H9 (cell line): ENCODE measurements at regions not wholly inside any gene's neighbourhood (a gene's known extent, or its start where the extent isn't known, plus 50 kb on each side); places are given as distances from the start of the nearest gene placed in this dataset.

ENCODE experiments used
- DNase-seq: peaks from one replicate; pipeline ENCODE4 v3.0.0-alpha.2; 2017
- H2AFZ ChIP-seq: one replicate; pipeline ENCODE4 v1.6.1; 2013; ENCODE audit warnings: mild to moderate bottlenecking, low read length, control low read depth, moderate library complexity
- H2AK5ac ChIP-seq: 2 replicates; pipeline ENCODE4 v1.6.1; 2013; ENCODE audit warnings: low read length, control low read depth, mixed read lengths; ENCODE audit not compliant: insufficient read length
- H2BK120ac ChIP-seq: one replicate; pipeline ENCODE4 v1.6.1; 2013; ENCODE audit warnings: low read depth, mild to moderate bottlenecking, low read length, control low read depth, inconsistent platforms; ENCODE audit not compliant: poor library complexity, severe bottlenecking
- H2BK12ac ChIP-seq: 2 replicates; pipeline ENCODE4 v1.6.1; 2013; ENCODE audit warnings: low read length, control low read depth, mixed read lengths, low read depth; ENCODE audit not compliant: insufficient read length
- H2BK15ac ChIP-seq: 2 replicates; pipeline ENCODE4 v1.6.1; 2013; ENCODE audit warnings: low read depth, low read length, control low read depth
- H2BK20ac ChIP-seq: one replicate; pipeline ENCODE4 v1.6.1; 2013; ENCODE audit warnings: low read depth, mild to moderate bottlenecking, low read length, control low read depth, inconsistent platforms; ENCODE audit not compliant: poor library complexity, severe bottlenecking
- H2BK5ac ChIP-seq: 2 replicates; pipeline ENCODE4 v1.6.1; 2013; ENCODE audit warnings: low read length, control low read depth, mixed read lengths; ENCODE audit not compliant: insufficient read length
- H3K14ac ChIP-seq: 2 replicates; pipeline ENCODE4 v1.6.1; 2013; ENCODE audit warnings: low read length, control low read depth; ENCODE audit not compliant: insufficient read depth
- H3K18ac ChIP-seq: 2 replicates; pipeline ENCODE4 v1.6.1; 2013; ENCODE audit warnings: low read depth, mild to moderate bottlenecking, mixed read lengths, low read length, control low read depth; ENCODE audit not compliant: insufficient read length
- H3K23ac ChIP-seq: 2 replicates; pipeline ENCODE4 v1.6.1; 2013; ENCODE audit warnings: low read length, control low read depth, mixed read lengths, low read depth; ENCODE audit not compliant: insufficient read length
- H3K23me2 ChIP-seq: 2 replicates; pipeline ENCODE4 v1.6.1; 2013; ENCODE audit warnings: low read depth, mild to moderate bottlenecking, mixed read lengths, low read length, control low read depth; ENCODE audit not compliant: insufficient read length, poor library complexity, severe bottlenecking
- H3K27ac ChIP-seq: 2 replicates; pipeline ENCODE4 v1.5.1; 2013; ENCODE audit warnings: low read length, control low read depth, mixed read lengths, low read depth; ENCODE audit not compliant: insufficient read length
- H3K27me3 ChIP-seq: 2 replicates; pipeline ENCODE4 v1.6.1; 2013; ENCODE audit warnings: low read length, control low read depth, inconsistent platforms; ENCODE audit not compliant: insufficient read depth
- H3K4ac ChIP-seq: 2 replicates; pipeline ENCODE4 v1.6.1; 2013; ENCODE audit warnings: low read depth, mild to moderate bottlenecking, control low read depth, inconsistent platforms, low read length, moderate library complexity
- H3K4me1 ChIP-seq: 2 replicates; pipeline ENCODE4 v1.6.1; 2013; ENCODE audit warnings: low read length, control low read depth, inconsistent platforms; ENCODE audit not compliant: insufficient read depth
- H3K4me2 ChIP-seq: 2 replicates; pipeline ENCODE4 v1.6.1; 2013; ENCODE audit warnings: low read length, control low read depth, mixed read lengths; ENCODE audit not compliant: insufficient read length, insufficient read depth
- H3K56ac ChIP-seq: 2 replicates; pipeline ENCODE4 v1.6.1; 2013; ENCODE audit warnings: low read depth, mild to moderate bottlenecking, mixed read lengths, low read length, control low read depth; ENCODE audit not compliant: insufficient read length
- H3K79me1 ChIP-seq: 2 replicates; pipeline ENCODE4 v1.6.1; 2013; ENCODE audit warnings: low read depth, mild to moderate bottlenecking, moderate library complexity, low read length, control low read depth, inconsistent platforms; ENCODE audit not compliant: insufficient read depth, poor library complexity, severe bottlenecking
- H3K79me2 ChIP-seq: 2 replicates; pipeline ENCODE4 v1.6.1; 2013; ENCODE audit warnings: low read length, control low read depth, inconsistent platforms; ENCODE audit not compliant: insufficient read depth
- H3K9ac ChIP-seq: 2 replicates; pipeline ENCODE4 v1.6.1; 2013; ENCODE audit warnings: low read length, control low read depth, mixed read lengths; ENCODE audit not compliant: insufficient read length; ENCODE audit errors: extremely low read depth
- H3K9me3 ChIP-seq: one replicate; pipeline ENCODE4 v1.6.1; 2013; ENCODE audit warnings: low read depth, low read length, inconsistent platforms; ENCODE audit not compliant: control insufficient read depth
- H3T11ph ChIP-seq: one replicate; pipeline ENCODE4 v1.6.1; 2013; ENCODE audit warnings: mild to moderate bottlenecking, low read length, control low read depth, inconsistent platforms
- H4K20me1 ChIP-seq: one replicate; pipeline ENCODE4 v1.6.1; 2013; ENCODE audit not compliant: control insufficient read depth, insufficient read length, insufficient read depth
- H4K5ac ChIP-seq: 2 replicates; pipeline ENCODE4 v1.6.1; 2013; ENCODE audit warnings: low read depth, mild to moderate bottlenecking, mixed read lengths, low read length, control low read depth; ENCODE audit not compliant: insufficient read length
- H4K8ac ChIP-seq: replicated peaks from 2 replicates; pipeline ENCODE4 v1.6.1; 2013; ENCODE audit warnings: low read length, control low read depth, mixed read lengths, low read depth; ENCODE audit not compliant: insufficient read length
- H4K91ac ChIP-seq: 2 replicates; pipeline ENCODE4 v1.6.1; 2013; ENCODE audit warnings: low read depth, mild to moderate bottlenecking, moderate library complexity, mixed read lengths, low read length, control low read depth; ENCODE audit not compliant: insufficient read length
- H3K27ac Mint-ChIP-seq, 3 experiments: 2 replicates in 2 of 3; 3 replicates in 1 of 3; pipeline ENCODE4 v1.8.0; 2020 to 2021; ENCODE audit warnings: mixed read lengths in 3 of 3, mild to moderate bottlenecking in 1 of 3, moderate library complexity in 1 of 3
- H3K27me3 Mint-ChIP-seq: 2 replicates; pipeline ENCODE4 v1.8.0; 2021; ENCODE audit warnings: low read depth, mild to moderate bottlenecking, moderate library complexity, mixed read lengths
- H3K36me3 Mint-ChIP-seq, 3 experiments: 2 replicates in 2 of 3; 3 replicates in 1 of 3; pipeline ENCODE4 v1.8.0; 2020 to 2021; ENCODE audit warnings: low read depth in 3 of 3, mixed read lengths in 3 of 3; ENCODE audit not compliant: insufficient read depth in 1 of 3
- H3K4me1 Mint-ChIP-seq, 2 experiments: 2 replicates each; pipeline ENCODE4 v1.8.0; 2020; ENCODE audit warnings: mixed read lengths in 2 of 2
- H3K4me3 Mint-ChIP-seq, 2 experiments: 2 replicates in 1 of 2; 3 replicates in 1 of 2; pipeline ENCODE4 v1.8.0; 2020 to 2021; ENCODE audit warnings: mild to moderate bottlenecking in 2 of 2, mixed read lengths in 2 of 2, moderate library complexity in 1 of 2
- H3K9me3 Mint-ChIP-seq, 2 experiments: 2 replicates in 1 of 2; 3 replicates in 1 of 2; pipeline ENCODE4 v1.8.0; 2020; ENCODE audit warnings: mild to moderate bottlenecking in 2 of 2, mixed read lengths in 2 of 2, moderate library complexity in 1 of 2
- WGBS: extraction: QIAGEN DNeasy Blood & Tissue Kit; methylation state at CpG from one replicate; pipeline ENCODE4 v1.1.7; 2013; ENCODE audit warnings: missing lambda C conversion rate, low lambda C conversion rate, mixed read lengths; ENCODE audit not compliant: insufficient read length; ENCODE audit errors: extremely low coverage; 5-methylcytosine and 5-hydroxymethylcytosine counted together
- TF ChIP-seq, protein P1 (sequence below): fragments of 200-600 bp; sonication (generic); conservative IDR thresholded peaks from 3 replicates; pipeline ENCODE4 v1.8.0; 2021; ENCODE audit warnings: antibody characterized with exemption, mild to moderate bottlenecking

DNA sequence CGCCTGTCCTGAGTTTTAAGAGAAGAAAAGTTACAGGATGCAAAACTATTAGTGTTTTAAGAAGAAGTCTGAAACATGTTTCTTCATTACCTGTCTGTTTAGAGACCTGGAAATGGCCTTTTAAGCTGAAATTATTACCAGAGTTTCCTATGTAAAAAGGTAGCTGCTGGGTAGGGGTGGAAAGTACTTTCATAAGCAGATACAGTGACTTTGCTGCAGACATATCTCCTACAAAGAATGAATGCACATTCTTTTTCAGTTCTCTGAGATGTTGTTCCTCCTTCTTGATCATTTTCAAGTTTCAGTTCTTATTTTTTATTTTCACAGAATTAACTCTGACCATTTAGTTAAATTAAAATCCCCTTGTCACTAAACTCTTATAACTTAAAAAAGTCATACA is 1329.6 kb downstream of the KCNT2 start:
- TF ChIP-seq, protein P1, sequence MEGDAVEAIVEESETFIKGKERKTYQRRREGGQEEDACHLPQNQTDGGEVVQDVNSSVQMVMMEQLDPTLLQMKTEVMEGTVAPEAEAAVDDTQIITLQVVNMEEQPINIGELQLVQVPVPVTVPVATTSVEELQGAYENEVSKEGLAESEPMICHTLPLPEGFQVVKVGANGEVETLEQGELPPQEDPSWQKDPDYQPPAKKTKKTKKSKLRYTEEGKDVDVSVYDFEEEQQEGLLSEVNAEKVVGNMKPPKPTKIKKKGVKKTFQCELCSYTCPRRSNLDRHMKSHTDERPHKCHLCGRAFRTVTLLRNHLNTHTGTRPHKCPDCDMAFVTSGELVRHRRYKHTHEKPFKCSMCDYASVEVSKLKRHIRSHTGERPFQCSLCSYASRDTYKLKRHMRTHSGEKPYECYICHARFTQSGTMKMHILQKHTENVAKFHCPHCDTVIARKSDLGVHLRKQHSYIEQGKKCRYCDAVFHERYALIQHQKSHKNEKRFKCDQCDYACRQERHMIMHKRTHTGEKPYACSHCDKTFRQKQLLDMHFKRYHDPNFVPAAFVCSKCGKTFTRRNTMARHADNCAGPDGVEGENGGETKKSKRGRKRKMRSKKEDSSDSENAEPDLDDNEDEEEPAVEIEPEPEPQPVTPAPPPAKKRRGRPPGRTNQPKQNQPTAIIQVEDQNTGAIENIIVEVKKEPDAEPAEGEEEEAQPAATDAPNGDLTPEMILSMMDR: no peak

More for the DNA sequence above, 1329.6 kb downstream of the KCNT2 start:
- no peak overlapping the region for H4K8ac ChIP-seq
- no peak overlapping the region for H2BK20ac ChIP-seq
- Mint-ChIP-seq H3K4me3 (no peak overlapping the region), H3K27ac (no peak overlapping the region), H3K36me3 (no peaks in the 10 kb centered on the region), H3K4me1 (no peaks in the 10 kb centered on the region), H3K27me3 (no peaks in the 10 kb centered on the region), H3K9me3 (no peaks in the 10 kb centered on the region)
- H4K5ac ChIP-seq: no peak overlapping the region
- H3K56ac ChIP-seq: no peak overlapping the region
- no peak overlapping the region for H3K9ac ChIP-seq
- WGBS: no CpG with 5 or more reads among the region's 1 CpG
- DNase-seq: no peak
- H3K4me1 ChIP-seq: no peaks in the 10 kb centered on the region
- no peaks in the 10 kb centered on the region for H3K27me3 ChIP-seq
- H2AK5ac ChIP-seq: no peak overlapping the region
- H4K20me1 ChIP-seq: no peaks in the 10 kb centered on the region
- no peak overlapping the region for H3T11ph ChIP-seq
- H3K18ac ChIP-seq: no peak overlapping the region
- H2AFZ ChIP-seq: no peak overlapping the region
- H3K4ac ChIP-seq: no peak overlapping the region
- H4K91ac ChIP-seq: no peak overlapping the region
- no peak overlapping the region for H3K27ac ChIP-seq
- no peak overlapping the region for H2BK120ac ChIP-seq
- no peaks in the 10 kb centered on the region for H3K23me2 ChIP-seq
- no peak overlapping the region for H2BK12ac ChIP-seq
- no peaks in the 10 kb centered on the region for H3K79me2 ChIP-seq
- no peak overlapping the region for H3K4me2 ChIP-seq
- H3K14ac ChIP-seq: no peak overlapping the region
- no peaks in the 10 kb centered on the region for H3K79me1 ChIP-seq
- no peak overlapping the region for H2BK5ac ChIP-seq
- H3K23ac ChIP-seq: no peak overlapping the region
- no peak overlapping the region for H2BK15ac ChIP-seq
- no peaks in the 10 kb centered on the region for H3K9me3 ChIP-seq
